ENCODE measurements at regions not wholly inside any gene's neighbourhood (a gene's known extent, or its start where the extent isn't known, plus 50 kb on each side); places are given as distances from the start of the nearest gene placed in this dataset.

DNA sequence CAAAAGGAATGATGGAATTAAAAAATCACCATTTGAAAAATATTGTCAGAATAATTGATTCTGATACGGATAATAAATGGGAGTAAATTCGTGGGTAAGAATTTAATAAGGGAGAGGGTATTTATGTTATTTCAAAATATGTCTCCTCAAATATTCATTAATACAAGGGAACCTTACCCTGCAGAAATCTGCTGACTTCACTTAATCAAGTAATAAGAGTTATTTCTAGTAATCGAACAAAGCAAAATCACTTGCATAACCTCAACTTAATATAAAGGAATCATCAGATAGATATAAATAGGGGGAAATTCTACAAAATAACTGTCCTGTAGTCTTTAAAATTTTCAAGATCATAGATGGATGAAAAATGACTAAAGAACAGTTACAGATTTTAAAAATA lies 1164.7 kb upstream of the GJE1 start:
- TF ChIP-seq, protein P1, sequence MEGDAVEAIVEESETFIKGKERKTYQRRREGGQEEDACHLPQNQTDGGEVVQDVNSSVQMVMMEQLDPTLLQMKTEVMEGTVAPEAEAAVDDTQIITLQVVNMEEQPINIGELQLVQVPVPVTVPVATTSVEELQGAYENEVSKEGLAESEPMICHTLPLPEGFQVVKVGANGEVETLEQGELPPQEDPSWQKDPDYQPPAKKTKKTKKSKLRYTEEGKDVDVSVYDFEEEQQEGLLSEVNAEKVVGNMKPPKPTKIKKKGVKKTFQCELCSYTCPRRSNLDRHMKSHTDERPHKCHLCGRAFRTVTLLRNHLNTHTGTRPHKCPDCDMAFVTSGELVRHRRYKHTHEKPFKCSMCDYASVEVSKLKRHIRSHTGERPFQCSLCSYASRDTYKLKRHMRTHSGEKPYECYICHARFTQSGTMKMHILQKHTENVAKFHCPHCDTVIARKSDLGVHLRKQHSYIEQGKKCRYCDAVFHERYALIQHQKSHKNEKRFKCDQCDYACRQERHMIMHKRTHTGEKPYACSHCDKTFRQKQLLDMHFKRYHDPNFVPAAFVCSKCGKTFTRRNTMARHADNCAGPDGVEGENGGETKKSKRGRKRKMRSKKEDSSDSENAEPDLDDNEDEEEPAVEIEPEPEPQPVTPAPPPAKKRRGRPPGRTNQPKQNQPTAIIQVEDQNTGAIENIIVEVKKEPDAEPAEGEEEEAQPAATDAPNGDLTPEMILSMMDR (IDR thresholded peaks at IDR 0.05; ENCODE audit: low read depth, low read length) = no peak
- TF ChIP-seq, protein P2, sequence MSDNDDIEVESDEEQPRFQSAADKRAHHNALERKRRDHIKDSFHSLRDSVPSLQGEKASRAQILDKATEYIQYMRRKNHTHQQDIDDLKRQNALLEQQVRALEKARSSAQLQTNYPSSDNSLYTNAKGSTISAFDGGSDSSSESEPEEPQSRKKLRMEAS (IDR thresholded peaks at IDR 0.05; ENCODE audit: low read depth, low read length) = no peak
- no peak for TF ChIP-seq MYC (IDR thresholded peaks at IDR 0.05; ENCODE audit: low read depth, low read length)
